Vagina (tissue), 2 donors: ENCODE measurements at regions not wholly inside any gene's neighbourhood (a gene's known extent, or its start where the extent isn't known, plus 50 kb on each side); places are given as distances from the start of the nearest gene placed in this dataset.

ENCODE experiments used
- DNase-seq, 2 donors: peaks; one replicate each; pipeline ENCODE4 v3.0.0-alpha.2; 2017; ENCODE audit errors: extremely low spot score in 2 of 2
- H3K27ac ChIP-seq: fragments of 200-600 bp; sonication (generic); one replicate; pipeline ENCODE4 v1.5.1; 2019
- H3K27me3 ChIP-seq: fragments of 200-600 bp; sonication (generic); one replicate; pipeline ENCODE4 v1.5.1; 2019
- H3K36me3 ChIP-seq, 2 donors: fragments of 200-600 bp; sonication (generic); one replicate each; pipeline ENCODE4 v1.5.1; 2017 to 2019
- H3K4me1 ChIP-seq: fragments of 200-600 bp; sonication (generic); one replicate; pipeline ENCODE4 v1.5.1; 2019
- H3K4me3 ChIP-seq, 2 donors: fragments of 200-600 bp; sonication (generic); 1 replicate in 1 of 2; 2 replicates in 1 of 2; pipeline ENCODE4 v1.5.1; 2016 to 2019
- H3K9me3 ChIP-seq: fragments of 200-600 bp; sonication (generic); one replicate; pipeline ENCODE4 v1.5.1; 2019
- CTCF ChIP-seq, 3 experiments: fragments of 450-650 bp in 2 of 3; fragments of 200-600 bp in 1 of 3; sonication (generic) in 1 of 3; IDR thresholded peaks; one replicate each; pipeline ENCODE4 v1.5.1; 2017 to 2019; ENCODE audit warnings: antibody characterized with exemption in 3 of 3, mild to moderate bottlenecking in 2 of 3, moderate library complexity in 2 of 3
- POLR2A ChIP-seq, 2 donors: fragments of 450-650 bp; IDR thresholded peaks; one replicate each; pipeline ENCODE4 v1.6.1; 2017; ENCODE audit warnings: antibody characterized with exemption in 2 of 2, mild to moderate bottlenecking in 2 of 2, moderate library complexity in 2 of 2
- POLR2AphosphoS5 ChIP-seq, 2 donors: sonication (generic); formaldehyde crosslinking; IDR thresholded peaks; one replicate each; pipeline ENCODE4 v1.9.0; 2017; ENCODE audit warnings: antibody characterized with exemption in 2 of 2, mild to moderate bottlenecking in 2 of 2, low read depth in 1 of 2; ENCODE audit not compliant: insufficient read depth in 1 of 2
- intact Hi-C: fragments of 100-400 bp; cut with DNase I; formaldehyde crosslinking; loops from one replicate; pipeline ENCODE4 v1.15.1; 2023

- intact Hi-C loops, result no loop called here
- Histone ChIP-seq H3K4me1 (no peaks in the 10 kb centered on the region), H3K36me3 (no peaks in the 10 kb centered on the region), H3K9me3 (no peaks in the 10 kb centered on the region), H3K27ac (no peak overlapping the region), H3K27me3 (no peaks in the 10 kb centered on the region), H3K4me3 (no peak overlapping the region)
- DNase-seq, result no peak
- no peak for TF ChIP-seq CTCF (IDR thresholded peaks at IDR 0.05)
- no peak for TF ChIP-seq POLR2A (IDR thresholded peaks at IDR 0.05)
Measured at GRCh38 chr5:167850911-167851310, 440.5 kb upstream of the WWC1 start.

GRCh38 chr5:167851416-167851815 is 440.0 kb upstream of the WWC1 start:
- H3K36me3 ChIP-seq, result no peaks in the 10 kb centered on the region
- H3K4me1 ChIP-seq, result no peaks in the 10 kb centered on the region
- no peaks in the 10 kb centered on the region for H3K9me3 ChIP-seq
- H3K27me3 ChIP-seq, result no peaks in the 10 kb centered on the region
- H3K4me3 ChIP-seq, result no peak overlapping the region
- TF ChIP-seq POLR2A (IDR thresholded peaks at IDR 0.05) (no peak), POLR2AphosphoS5 (IDR thresholded peaks at IDR 0.05; ENCODE audit: insufficient read depth in 1 of 2, low read depth in 1 of 2) (no peak), CTCF (IDR thresholded peaks at IDR 0.05) (no peak)
- DNase-seq, result no peak
- H3K27ac ChIP-seq, result no peak overlapping the region
- intact Hi-C loops, result no loop called here

GRCh38 chr5:167852515-167852914 is 438.9 kb upstream of the WWC1 start:
- Histone ChIP-seq H3K4me1 (no peaks in the 10 kb centered on the region), H3K9me3 (no peaks in the 10 kb centered on the region), H3K27me3 (no peaks in the 10 kb centered on the region), H3K27ac (no peak overlapping the region), H3K36me3 (no peaks in the 10 kb centered on the region), H3K4me3 (no peak overlapping the region)
- DNase-seq, result no peak
- intact Hi-C loops, result no loop called here
- no peak for TF ChIP-seq POLR2A (IDR thresholded peaks at IDR 0.05)

GRCh38 chr5:167853421-167853820 is 438.0 kb upstream of the WWC1 start:
- Histone ChIP-seq H3K27me3 (no peaks in the 10 kb centered on the region), H3K27ac (no peak overlapping the region), H3K9me3 (no peaks in the 10 kb centered on the region), H3K36me3 (no peaks in the 10 kb centered on the region), H3K4me3 (no peak overlapping the region), H3K4me1 (no peaks in the 10 kb centered on the region)
- DNase-seq, result no peak
- TF ChIP-seq POLR2A (IDR thresholded peaks at IDR 0.05) (no peak), POLR2AphosphoS5 (IDR thresholded peaks at IDR 0.05; ENCODE audit: insufficient read depth in 1 of 2, low read depth in 1 of 2) (no peak), CTCF (IDR thresholded peaks at IDR 0.05) (no peak)
- intact Hi-C loops, result no loop called here

- H3K27me3 ChIP-seq, result no peaks in the 10 kb centered on the region
- H3K4me1 ChIP-seq, result no peaks in the 10 kb centered on the region
Measured at GRCh38 chr5:167855818-167856217, 435.6 kb upstream of the WWC1 start.

More at GRCh38 chr5:167855818-167856217, 435.6 kb upstream of the WWC1 start:
- no peak for DNase-seq
- Histone ChIP-seq H3K36me3 (no peaks in the 10 kb centered on the region), H3K27ac (no peak overlapping the region), H3K4me3 (no peak overlapping the region), H3K9me3 (no peaks in the 10 kb centered on the region)
- intact Hi-C loops, result no loop called here
- no peak for TF ChIP-seq CTCF (IDR thresholded peaks at IDR 0.05)
- TF ChIP-seq POLR2A (IDR thresholded peaks at IDR 0.05), result no peak
- no peak for TF ChIP-seq POLR2AphosphoS5 (IDR thresholded peaks at IDR 0.05; ENCODE audit: insufficient read depth in 1 of 2, low read depth in 1 of 2)
